GM12801 (cell line): ENCODE measurements at regions not wholly inside any gene's neighbourhood (a gene's known extent, or its start where the extent isn't known, plus 50 kb on each side); places are given as distances from the start of the nearest gene placed in this dataset.

ENCODE experiments used
- CTCF ChIP-seq: IDR thresholded peaks from one replicate; pipeline ENCODE4 v1.5.1; 2011; ENCODE audit warnings: control low read depth; ENCODE audit not compliant: insufficient read length; ENCODE audit errors: extremely low read depth

- no peak for TF ChIP-seq CTCF
Measured at GRCh38 chr1:157399343-157399983, 152.9 kb downstream of the FCRL5 start.

GRCh38 chr1:157390651-157391050, 161.7 kb downstream of the FCRL5 start:
- TF ChIP-seq CTCF: no peak

- no peak for TF ChIP-seq CTCF
Measured at GRCh38 chr1:157388057-157388456, 164.3 kb downstream of the FCRL5 start.

GRCh38 chr1:157384258-157384657, 168.1 kb downstream of the FCRL5 start:
- no peak for TF ChIP-seq CTCF

- TF ChIP-seq CTCF: no peak
Measured at GRCh38 chr1:157382351-157382750, 170.0 kb downstream of the FCRL5 start.

GRCh38 chr1:157380523-157380922, 171.8 kb downstream of the FCRL5 start:
- TF ChIP-seq CTCF: no peak

GRCh38 chr1:157376681-157377080, 175.6 kb downstream of the FCRL5 start:
- TF ChIP-seq CTCF: no peak
